HCT116 (cell line): ENCODE measurements at regions not wholly inside any gene's neighbourhood (a gene's known extent, or its start where the extent isn't known, plus 50 kb on each side); places are given as distances from the start of the nearest gene placed in this dataset.

Experiments
- ATAC-seq: fragments of 200-7000 bp; cut with Tn5 transposase; 2 replicates; pipeline ENCODE4 v1.9.1; 2020; ENCODE audit warnings: mild to moderate bottlenecking, moderate library complexity
- BruUV-seq: library from RNA; stranded (reverse); fragments of 400-500 nt; replicated peaks from 2 replicates; lab custom pipeline; 2021; lab: Mats Ljungman, UMichigan
- CTCF ChIA-PET: fragments of 300-600 bp; sonication (Branson Sonifier 250); formaldehyde crosslinking; loops from one replicate; lab custom pipeline; 2021; ENCODE audit warnings: antibody characterized with exemption; lab: Charles Lee
- POLR2A ChIA-PET: fragments of 300-600, 350-600 bp; sonication (Branson Sonifier 250); formaldehyde crosslinking; loops from one replicate; lab custom pipeline; 2021; ENCODE audit warnings: antibody characterized with exemption; lab: Charles Lee
- RAD21 ChIA-PET, 2 experiments: fragments of 300-600 bp; sonication (Branson Sonifier 250); formaldehyde crosslinking; loops; one replicate each; lab custom pipeline; 2023; ENCODE audit warnings: low total read pairs in 2 of 2; ENCODE audit not compliant: uncharacterized antibody in 2 of 2, unreplicated experiment in 2 of 2, low non-redundant PET in 1 of 2; lab: Charles Lee
- DNase-seq: peaks from one replicate; pipeline ENCODE4 v3.0.0-alpha.2; 2010; ENCODE audit warnings: low read depth, low spot score
- H2AFZ ChIP-seq: fragments of 200-600 bp; shearing (Covaris generic), sonication (generic); 2 replicates; pipeline ENCODE4 v1.6.1; 2017; ENCODE audit warnings: low read depth, mixed run types, mixed read lengths, antibody characterized with exemption, low read length; ENCODE audit not compliant: poor library complexity, severe bottlenecking
- H3K27ac ChIP-seq: 2 replicates; pipeline ENCODE4 v1.5.1; 2012; ENCODE audit warnings: low read depth, low read length
- H3K27me3 ChIP-seq: fragments of 200-600 bp; sonication (generic); 2 replicates; pipeline ENCODE4 v1.6.1; 2016; ENCODE audit warnings: mixed run types, low read length, mixed read lengths; ENCODE audit not compliant: insufficient read depth
- H3K36me3 ChIP-seq, 2 experiments: fragments of 200-500 bp in 1 of 2; fragments of 200-600 bp in 1 of 2; sonication (Bioruptor generic) in 1 of 2; sonication (generic) in 1 of 2; 2 replicates each; pipeline versions ENCODE4 v1.5.1 to v1.6.1; 2014 to 2016; ENCODE audit warnings: low read length in 2 of 2, inconsistent platforms in 1 of 2, mixed read lengths in 1 of 2, mixed run types in 1 of 2; ENCODE audit not compliant: insufficient read depth in 2 of 2, control insufficient read depth in 1 of 2
- H3K4me1 ChIP-seq, 2 experiments: fragments of 200-600 bp in 1 of 2; sonication (generic) in 1 of 2; 2 replicates each; pipeline versions ENCODE4 v1.5.1 to v1.6.1; 2012 to 2017; ENCODE audit warnings: low read length in 2 of 2, inconsistent platforms in 1 of 2, mild to moderate bottlenecking in 1 of 2, mixed read lengths in 1 of 2, mixed run types in 1 of 2, moderate library complexity in 1 of 2; ENCODE audit not compliant: insufficient read depth in 2 of 2, control insufficient read depth in 1 of 2
- H3K4me2 ChIP-seq: fragments of 200-600 bp; sonication (generic); 2 replicates; pipeline ENCODE4 v1.6.1; 2017; ENCODE audit warnings: mixed run types, low read length, mixed read lengths
- H3K4me3 ChIP-seq, 2 experiments: fragments of 200-600 bp in 1 of 2; sonication (generic) in 1 of 2; replicated peaks in 1 of 2; 2 replicates each; pipeline ENCODE4 v1.5.1; 2011 to 2016; ENCODE audit warnings: low read length in 2 of 2, control low read depth in 1 of 2, low read depth in 1 of 2, mild to moderate bottlenecking in 1 of 2, mixed read lengths in 1 of 2, mixed run types in 1 of 2
- H3K79me2 ChIP-seq: fragments of 200-600 bp; sonication (generic); 2 replicates; pipeline ENCODE4 v1.6.1; 2017; ENCODE audit warnings: mild to moderate bottlenecking, mixed run types, low read length, moderate library complexity, mixed read lengths; ENCODE audit not compliant: insufficient read depth
- H3K9ac ChIP-seq: fragments of 200-600 bp; sonication (generic); 2 replicates; pipeline ENCODE4 v1.6.1; 2016; ENCODE audit warnings: low read length, mixed read lengths
- H3K9me2 ChIP-seq: fragments of 200-600 bp; sonication (generic), shearing (Covaris generic); 2 replicates; pipeline ENCODE4 v1.6.1; 2017; ENCODE audit warnings: mixed run types, mild to moderate bottlenecking, moderate library complexity; ENCODE audit not compliant: insufficient read depth
- H3K9me3 ChIP-seq, 2 experiments: fragments of 200-500 bp in 1 of 2; fragments of 200-600 bp in 1 of 2; sonication (Bioruptor generic) in 1 of 2; sonication (generic) in 1 of 2; 2 replicates each; pipeline ENCODE4 v1.6.1; 2014 to 2017; ENCODE audit warnings: low read length in 2 of 2, mixed read lengths in 2 of 2, inconsistent platforms in 1 of 2, low read depth in 1 of 2, mild to moderate bottlenecking in 1 of 2, mixed run types in 1 of 2, moderate library complexity in 1 of 2; ENCODE audit not compliant: control insufficient read depth in 1 of 2, insufficient read depth in 1 of 2
- H4K20me1 ChIP-seq: fragments of 200-600 bp; sonication (generic), shearing (Covaris generic); 2 replicates; pipeline ENCODE4 v1.6.1; 2017; ENCODE audit warnings: mixed run types, mild to moderate bottlenecking, moderate library complexity; ENCODE audit not compliant: insufficient read depth
- CBX3 ChIP-seq: IDR thresholded peaks from 2 replicates; pipeline ENCODE4 v1.6.1; 2012; ENCODE audit warnings: low read depth
- CEBPB ChIP-seq: IDR thresholded peaks from 2 replicates; pipeline ENCODE4 v1.6.1; 2012; ENCODE audit warnings: low read depth
- EGR1 ChIP-seq: IDR thresholded peaks from 2 replicates; pipeline ENCODE4 v1.6.1; 2012; ENCODE audit warnings: low read depth
- ELF1 ChIP-seq: IDR thresholded peaks from 2 replicates; pipeline ENCODE4 v1.6.1; 2012; ENCODE audit warnings: low read depth, borderline replicate concordance
- JUND ChIP-seq: IDR thresholded peaks from 2 replicates; pipeline ENCODE4 v1.6.1; 2012
- POLR2A ChIP-seq: IDR thresholded peaks from 2 replicates; pipeline ENCODE4 v1.7.0; 2011; ENCODE audit warnings: borderline replicate concordance; ENCODE audit not compliant: insufficient read depth, insufficient read length; ENCODE audit errors: extremely low read depth
- POLR2AphosphoS5 ChIP-seq: IDR thresholded peaks from 2 replicates; pipeline ENCODE4 v1.6.1; 2011; ENCODE audit warnings: mild to moderate bottlenecking, low read depth, low read length, moderate library complexity
- RAD21 ChIP-seq: IDR thresholded peaks from 2 replicates; pipeline ENCODE4 v1.6.1; 2012; ENCODE audit warnings: low read depth, mild to moderate bottlenecking
- REST ChIP-seq: IDR thresholded peaks from 2 replicates; pipeline ENCODE4 v1.6.1; 2012; ENCODE audit warnings: low read depth
- SP1 ChIP-seq: IDR thresholded peaks from 2 replicates; pipeline ENCODE4 v1.6.1; 2012; ENCODE audit warnings: low read depth
- SRF ChIP-seq: IDR thresholded peaks from 2 replicates; pipeline ENCODE4 v1.6.1; 2012; ENCODE audit warnings: low read depth
- TCF7L2 ChIP-seq: IDR thresholded peaks from 2 replicates; pipeline ENCODE4 v1.7.0; 2011; ENCODE audit warnings: borderline replicate concordance, inconsistent platforms; ENCODE audit not compliant: insufficient read depth, insufficient read length; ENCODE audit errors: extremely low read depth
- YY1 ChIP-seq: IDR thresholded peaks from 2 replicates; pipeline ENCODE4 v1.6.1; 2011; ENCODE audit warnings: low read length, low read depth, moderate library complexity, mild to moderate bottlenecking; ENCODE audit not compliant: insufficient replicate concordance; ENCODE audit errors: extremely low read depth
- ZFX ChIP-seq: fragments of 450-650 bp; IDR thresholded peaks from 2 replicates; pipeline ENCODE4 v1.6.1; 2017
- ZNF274 ChIP-seq: fragments of 200-500 bp; sonication (Bioruptor generic); IDR thresholded peaks from 2 replicates; pipeline ENCODE4 v1.6.1; 2014; ENCODE audit warnings: mild to moderate bottlenecking, low read depth, low read length, inconsistent platforms
- intact Hi-C: fragments of 100-400 bp; cut with micrococcal nuclease; formaldehyde crosslinking; loops from 2 replicates; pipeline ENCODE4 v1.10.0; 2022
- TF ChIP-seq, protein P1 (sequence below): IDR thresholded peaks from 2 replicates; pipeline ENCODE4 v1.6.1; 2012

- Histone ChIP-seq H4K20me1 (no peaks in the 10 kb centered on the region), H3K9me2 (no peaks in the 10 kb centered on the region), H3K79me2 (no peaks in the 10 kb centered on the region), H3K9ac (no peak overlapping the region), H3K9me3 (no peaks in the 10 kb centered on the region), H3K4me3 (no peak overlapping the region), H3K36me3 (no peaks in the 10 kb centered on the region), H3K27ac (no peak overlapping the region), H3K4me1 (no peaks in the 10 kb centered on the region), H2AFZ (no peak overlapping the region), H3K4me2 (no peak overlapping the region), H3K27me3 (no peaks in the 10 kb centered on the region; the same call in 1 of the 2 replicates)
- DNase-seq, result no peak
- ChIA-PET RAD21 (no interaction called here), CTCF (no interaction called here), POLR2A (interaction anchor here (0.7 kb wide), 1 partner anchor 219 kb away, joined by 5 read pairs; no protein-coding TSS in a partner anchor)
- TF ChIP-seq POLR2AphosphoS5, result no peak
- TF ChIP-seq SRF, result no peak
- TF ChIP-seq CEBPB, result no peak
- TF ChIP-seq POLR2A, result no peak
- TF ChIP-seq JUND, result no peak
- no peak for TF ChIP-seq SP1
- TF ChIP-seq ZFX, result no peak
- no peak for TF ChIP-seq YY1
- no peak for TF ChIP-seq ZNF274
- TF ChIP-seq ELF1, result no peak
- TF ChIP-seq REST, result no peak
- TF ChIP-seq, protein P1, sequence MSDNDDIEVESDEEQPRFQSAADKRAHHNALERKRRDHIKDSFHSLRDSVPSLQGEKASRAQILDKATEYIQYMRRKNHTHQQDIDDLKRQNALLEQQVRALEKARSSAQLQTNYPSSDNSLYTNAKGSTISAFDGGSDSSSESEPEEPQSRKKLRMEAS, result no peak
- no peak for TF ChIP-seq RAD21
- no peak for TF ChIP-seq TCF7L2
- TF ChIP-seq EGR1, result no peak
- TF ChIP-seq CBX3, result no peak
- intact Hi-C loops, result no loop called here
- no TSS peak for BruUV-seq
- ATAC-seq, result no peak
Measured at GRCh38 chr1:228872080-228872479, 136.8 kb downstream of the RHOU start.
